Fibroblast of mammary gland (primary cell): ENCODE measurements at regions not wholly inside any gene's neighbourhood (a gene's known extent, or its start where the extent isn't known, plus 50 kb on each side); places are given as distances from the start of the nearest gene placed in this dataset.
"Not testable (repeated sequence)": the region's sequence is repeated elsewhere in the genome, so short reads cannot be mapped to it uniquely, and the experiment has no call there.

Experiments used
- DNase-seq: peaks from one replicate; pipeline ENCODE4 v3.0.0-alpha.2; 2010; ENCODE audit warnings: low read depth
- H3K4me3 ChIP-seq: 2 replicates; pipeline ENCODE4 v1.5.1; 2011; ENCODE audit warnings: low read depth, mild to moderate bottlenecking, low read length, moderate library complexity; ENCODE audit not compliant: control insufficient read depth
- CTCF ChIP-seq: conservative IDR thresholded peaks from 2 replicates; pipeline ENCODE4 v1.5.1; 2011; ENCODE audit warnings: low read depth, low read length, inconsistent platforms; ENCODE audit not compliant: control insufficient read depth, insufficient read depth

DNA sequence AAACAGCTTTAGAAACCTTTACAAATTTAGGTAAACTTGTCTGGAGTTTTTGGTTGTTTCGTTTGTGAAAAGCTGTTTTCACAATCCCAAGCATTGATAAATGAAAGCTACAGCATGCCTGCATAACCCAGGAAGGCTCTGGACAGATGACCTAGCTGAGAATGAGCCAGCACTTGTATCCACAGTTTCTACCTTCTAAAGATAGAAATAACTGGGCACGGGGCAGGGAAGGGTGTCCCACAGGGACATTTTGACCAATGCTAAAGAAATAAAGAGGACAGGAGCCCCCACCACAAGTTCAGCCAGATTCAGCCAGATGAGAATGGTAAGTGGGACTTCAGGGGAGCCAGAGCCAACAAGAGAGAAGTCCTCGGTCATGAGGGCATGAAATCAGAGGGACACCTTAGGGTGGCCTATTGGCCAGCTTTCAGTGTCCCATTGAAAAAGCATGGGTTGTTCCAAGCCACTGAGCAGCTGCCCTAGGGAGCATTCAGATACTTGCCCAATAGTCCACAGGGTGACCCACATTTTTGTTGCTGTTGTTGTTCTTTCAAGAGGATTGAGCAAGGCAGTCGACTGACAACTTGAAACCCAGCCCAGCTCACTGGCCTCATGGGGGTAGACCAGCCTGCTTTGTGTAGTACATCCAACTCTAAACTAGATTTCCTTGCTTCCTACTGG, 140.3 kb upstream of the NUDT4 start:
- TF ChIP-seq CTCF = no peak
- peak; percentile 77 for DNase-seq
- no peak overlapping the region for H3K4me3 ChIP-seq

- H3K4me3 ChIP-seq, DNase-seq: not testable (repeated sequence)
These were observed 139.0 kb upstream of the NUDT4 start for GRCh38 chr12:93238512-93239262.

DNA sequence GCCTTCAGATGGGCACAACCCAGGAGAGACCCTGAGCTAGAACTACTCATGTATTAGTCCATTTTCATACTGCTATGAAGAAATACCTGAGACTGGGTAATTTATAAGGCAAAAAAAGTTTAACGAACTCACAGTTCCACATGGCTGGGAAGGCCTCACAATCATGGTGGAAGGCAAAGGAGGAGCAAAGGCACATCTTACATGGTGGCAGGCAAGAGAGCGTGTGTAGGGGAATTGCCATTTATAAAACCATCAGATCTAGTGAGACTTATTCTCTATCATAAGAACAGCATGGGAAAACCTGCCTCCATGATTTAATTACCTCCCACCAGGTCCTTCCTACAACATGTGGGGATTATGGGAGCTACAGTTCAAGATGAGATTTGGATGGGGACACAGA, 137.9 kb upstream of the NUDT4 start:
- DNase-seq, H3K4me3 ChIP-seq: not testable (repeated sequence)

- H3K4me3 ChIP-seq = no peak overlapping the region
- no peak for DNase-seq
- peak; percentile 10 for TF ChIP-seq CTCF
These were observed 135.4 kb upstream of the NUDT4 start for GRCh38 chr12:93242154-93242972.

GRCh38 chr12:93243382-93243688, 134.4 kb upstream of the NUDT4 start:
- DNase-seq = no peak
- TF ChIP-seq CTCF = no peak
- no peak overlapping the region for H3K4me3 ChIP-seq

DNA sequence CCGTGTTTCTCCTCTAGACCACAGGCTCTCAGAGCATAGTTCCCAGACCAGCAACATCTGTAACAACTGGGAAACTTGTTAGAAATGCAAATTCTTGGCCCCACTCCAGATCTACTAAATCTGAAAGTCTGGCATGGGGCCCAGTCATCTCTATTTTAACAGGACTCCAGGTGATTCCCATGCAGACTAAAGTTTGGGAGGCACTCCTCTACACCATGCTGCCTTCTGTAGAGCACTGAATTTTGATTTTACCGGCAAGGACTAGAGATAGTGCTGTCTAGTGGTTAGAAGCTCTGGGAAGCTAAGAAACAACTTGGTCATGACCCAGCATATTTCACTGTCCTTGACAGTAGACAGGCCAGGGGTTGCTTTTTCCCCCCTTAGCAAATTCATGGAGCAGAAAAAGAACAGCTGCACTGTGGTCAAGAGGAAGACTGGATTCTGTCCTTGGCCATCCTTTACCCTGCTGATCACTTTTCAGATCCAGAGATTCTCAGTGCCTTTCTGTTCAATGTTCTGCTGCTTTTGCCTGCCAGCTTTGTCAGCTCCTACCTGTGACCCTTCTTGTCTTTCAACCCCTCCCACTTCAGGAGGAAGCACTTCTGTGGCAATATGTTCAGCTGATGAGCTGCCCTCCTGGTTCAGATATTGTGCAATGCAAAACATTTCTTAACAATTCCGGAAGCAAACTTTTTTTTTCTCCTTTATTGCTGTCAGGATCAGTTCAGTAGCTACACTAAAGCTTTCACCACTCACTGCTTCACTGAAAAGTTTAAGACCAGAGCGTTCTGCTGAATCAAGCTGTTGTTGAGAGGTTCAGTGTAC, 133.8 kb upstream of the NUDT4 start:
- no peak for TF ChIP-seq CTCF
- peak; percentile 82 for DNase-seq
- H3K4me3 ChIP-seq = no peak overlapping the region

DNA sequence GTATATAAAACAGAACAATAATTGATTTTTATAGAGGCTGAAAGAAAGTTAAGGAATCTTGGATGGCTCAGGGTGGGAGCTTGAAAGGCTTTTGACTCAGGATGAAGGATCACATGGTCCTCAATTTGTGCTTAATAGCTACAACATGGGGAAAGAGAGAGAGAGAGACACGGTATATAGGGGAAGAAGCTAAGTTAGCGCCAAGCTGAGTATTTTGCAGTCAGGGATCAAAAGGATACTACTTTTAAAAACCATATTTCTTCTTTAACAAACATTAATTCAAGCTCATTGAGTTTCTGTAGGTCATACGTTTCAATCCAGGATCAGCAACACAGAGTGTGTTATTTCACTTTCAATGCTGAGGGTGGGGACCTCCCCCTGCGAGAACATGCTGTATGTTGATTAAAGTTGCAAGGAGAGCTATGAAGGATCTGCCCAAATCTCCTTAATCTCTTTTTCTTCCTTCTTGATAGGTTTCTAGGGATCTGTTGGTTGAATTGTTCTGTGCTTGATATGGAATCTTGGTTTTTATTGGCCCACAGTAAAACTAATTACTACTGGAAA, 133.1 kb upstream of the NUDT4 start:
- DNase-seq = no peak
- H3K4me3 ChIP-seq = no peak overlapping the region
- TF ChIP-seq CTCF = no peak
